Fibroblast of mammary gland (primary cell): ENCODE measurements at regions not wholly inside any gene's neighbourhood (a gene's known extent, or its start where the extent isn't known, plus 50 kb on each side); places are given as distances from the start of the nearest gene placed in this dataset.

Source experiments
- DNase-seq: peaks from one replicate; pipeline ENCODE4 v3.0.0-alpha.2; 2010; ENCODE audit warnings: low read depth
- H3K4me3 ChIP-seq: 2 replicates; pipeline ENCODE4 v1.5.1; 2011; ENCODE audit warnings: low read depth, mild to moderate bottlenecking, low read length, moderate library complexity; ENCODE audit not compliant: control insufficient read depth
- TF ChIP-seq, protein P1 (sequence below): conservative IDR thresholded peaks from 2 replicates; pipeline ENCODE4 v1.5.1; 2011; ENCODE audit warnings: low read depth, low read length, inconsistent platforms; ENCODE audit not compliant: control insufficient read depth, insufficient read depth

DNA sequence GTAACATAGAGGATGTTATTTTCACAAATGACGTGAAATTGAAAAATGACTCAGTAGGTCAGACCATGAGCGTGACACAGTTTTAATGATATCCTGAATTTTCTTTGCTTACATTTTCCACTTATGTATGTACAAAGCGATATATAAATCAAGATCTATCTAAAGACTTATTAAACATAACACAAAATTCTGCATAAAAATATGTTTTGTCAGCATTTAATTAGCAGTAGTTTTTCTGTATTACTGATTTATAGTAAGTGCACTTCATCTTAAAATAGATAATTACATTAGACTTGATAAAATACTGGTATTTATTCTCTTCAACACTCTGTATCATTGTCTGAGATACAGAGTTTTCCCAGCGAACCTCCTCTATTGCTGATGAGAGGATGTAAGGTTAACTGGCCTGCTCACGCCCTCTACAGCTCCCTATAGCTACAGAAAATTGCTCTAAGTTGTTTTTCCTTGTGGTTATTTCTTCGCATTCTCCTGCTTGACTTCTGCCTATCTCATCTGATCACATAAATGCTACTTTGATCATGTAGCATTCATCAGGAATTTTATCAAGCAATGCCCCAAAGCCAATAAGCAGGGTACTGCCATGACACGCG lies 548.8 kb upstream of the REG3G start:
- no peak overlapping the region for H3K4me3 ChIP-seq
- TF ChIP-seq, protein P1, sequence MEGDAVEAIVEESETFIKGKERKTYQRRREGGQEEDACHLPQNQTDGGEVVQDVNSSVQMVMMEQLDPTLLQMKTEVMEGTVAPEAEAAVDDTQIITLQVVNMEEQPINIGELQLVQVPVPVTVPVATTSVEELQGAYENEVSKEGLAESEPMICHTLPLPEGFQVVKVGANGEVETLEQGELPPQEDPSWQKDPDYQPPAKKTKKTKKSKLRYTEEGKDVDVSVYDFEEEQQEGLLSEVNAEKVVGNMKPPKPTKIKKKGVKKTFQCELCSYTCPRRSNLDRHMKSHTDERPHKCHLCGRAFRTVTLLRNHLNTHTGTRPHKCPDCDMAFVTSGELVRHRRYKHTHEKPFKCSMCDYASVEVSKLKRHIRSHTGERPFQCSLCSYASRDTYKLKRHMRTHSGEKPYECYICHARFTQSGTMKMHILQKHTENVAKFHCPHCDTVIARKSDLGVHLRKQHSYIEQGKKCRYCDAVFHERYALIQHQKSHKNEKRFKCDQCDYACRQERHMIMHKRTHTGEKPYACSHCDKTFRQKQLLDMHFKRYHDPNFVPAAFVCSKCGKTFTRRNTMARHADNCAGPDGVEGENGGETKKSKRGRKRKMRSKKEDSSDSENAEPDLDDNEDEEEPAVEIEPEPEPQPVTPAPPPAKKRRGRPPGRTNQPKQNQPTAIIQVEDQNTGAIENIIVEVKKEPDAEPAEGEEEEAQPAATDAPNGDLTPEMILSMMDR, result no peak
- no peak for DNase-seq

DNA sequence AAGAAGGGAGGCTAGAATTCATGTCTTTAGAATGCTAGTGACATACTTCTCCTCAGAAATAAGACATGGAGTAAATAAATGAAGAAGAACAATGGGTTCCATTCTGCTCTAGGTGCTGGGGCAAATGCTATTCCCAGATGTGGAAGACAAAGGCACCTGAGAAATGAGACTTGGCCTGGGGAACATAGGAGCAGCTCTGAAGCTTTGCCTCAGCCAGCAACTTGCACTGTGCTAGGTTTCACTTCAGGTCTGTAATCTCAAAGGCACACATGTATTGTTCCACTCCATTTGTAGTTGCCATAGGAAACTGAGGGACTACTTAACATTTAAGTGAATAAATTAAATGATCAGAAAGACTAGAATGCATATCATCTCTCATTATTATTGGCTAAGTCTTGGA lies 538.9 kb upstream of the REG3G start:
- TF ChIP-seq, protein P1, result no peak
- no peak overlapping the region for H3K4me3 ChIP-seq
- no peak for DNase-seq

DNA sequence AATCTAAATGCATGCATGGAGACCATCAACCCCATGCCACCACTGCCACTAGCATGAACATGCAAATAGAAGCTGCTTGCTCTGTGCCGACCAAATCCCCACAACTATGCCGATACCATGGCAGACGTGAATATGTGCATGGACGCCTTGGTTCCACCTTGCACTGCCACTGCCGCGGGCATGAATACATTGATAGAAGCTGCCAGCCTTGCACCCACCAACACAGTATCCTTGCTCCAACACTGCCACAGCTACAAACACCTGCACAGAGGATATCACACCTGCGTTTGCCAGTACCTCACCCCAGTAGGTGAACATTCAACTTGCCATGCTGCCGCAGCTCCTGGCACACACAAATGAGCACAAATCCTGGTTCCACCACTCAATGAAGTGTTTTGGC lies 527.4 kb upstream of the REG3G start:
- DNase-seq, result no peak
- TF ChIP-seq, protein P1, result no peak
- H3K4me3 ChIP-seq, result no peak overlapping the region

DNA sequence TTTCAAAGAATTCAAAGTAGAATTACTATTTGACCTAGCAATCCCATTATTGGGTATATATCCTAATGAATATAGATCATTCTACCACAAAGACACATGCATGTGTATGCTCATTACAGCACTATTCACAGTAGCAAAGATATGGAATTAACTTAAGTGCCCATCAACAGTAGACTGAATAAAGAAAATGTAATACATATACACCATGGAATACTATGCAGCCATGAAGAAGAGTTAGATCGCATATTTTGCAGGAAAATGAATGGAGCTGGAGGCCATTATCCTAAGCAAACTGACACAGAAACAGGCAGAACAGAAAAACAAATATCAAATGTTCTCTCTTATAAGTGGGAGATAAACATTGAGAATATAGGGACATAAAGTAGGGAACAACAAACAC lies 519.2 kb upstream of the REG3G start:
- no peak overlapping the region for H3K4me3 ChIP-seq
- no peak for DNase-seq
- TF ChIP-seq, protein P1, result no peak

DNA sequence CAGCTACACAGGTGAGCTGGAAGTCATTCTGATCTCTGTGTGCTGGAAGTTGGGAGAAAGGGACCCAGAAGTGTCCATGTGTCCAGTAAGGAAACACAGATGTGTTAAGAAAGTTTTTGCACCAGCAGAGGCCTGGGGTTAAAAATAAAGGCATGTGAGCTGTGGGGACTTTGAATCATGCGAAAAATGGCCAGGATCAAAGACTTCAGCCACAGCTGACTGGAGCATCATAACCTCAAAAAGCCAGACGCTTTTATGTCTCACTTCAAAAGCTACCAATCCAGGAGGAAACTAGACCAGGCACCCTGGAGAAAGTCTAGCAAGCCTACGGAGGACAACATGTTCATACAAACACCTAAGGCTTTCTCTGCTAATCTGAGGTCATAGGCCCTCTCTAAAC lies 503.6 kb upstream of the REG3G start:
- no peak for DNase-seq
- H3K4me3 ChIP-seq, result no peak overlapping the region
- TF ChIP-seq, protein P1, result no peak

DNA sequence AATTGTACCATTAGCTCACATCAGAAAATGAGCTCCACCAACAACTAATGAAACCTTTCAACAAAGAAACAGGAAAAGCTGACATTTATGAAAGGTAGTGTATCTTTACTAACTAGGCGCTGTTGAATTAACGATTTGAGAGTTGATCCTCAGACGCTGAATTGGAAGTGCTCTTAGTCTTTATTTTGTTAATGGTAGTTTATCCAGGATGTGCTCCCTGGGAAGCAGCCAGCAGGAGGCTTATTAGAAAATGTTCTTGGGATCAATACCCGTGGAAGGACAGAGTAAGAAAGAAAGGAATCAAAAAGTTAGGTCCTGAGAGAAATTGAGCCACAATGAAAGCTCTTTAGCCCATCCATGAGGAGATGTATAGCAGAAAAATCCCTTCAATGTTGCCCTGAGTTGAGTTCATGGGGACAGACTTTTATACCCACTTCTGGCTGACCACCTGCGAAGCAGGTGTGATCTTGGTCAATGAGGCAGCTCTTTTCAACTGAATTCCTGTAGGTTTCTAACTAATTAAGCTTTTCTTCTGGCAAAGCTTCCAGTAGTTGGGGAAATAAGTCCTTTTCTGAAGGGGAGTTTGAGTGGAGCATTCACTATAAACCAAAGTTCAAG lies 492.6 kb upstream of the REG3G start:
- TF ChIP-seq, protein P1, result no peak
- DNase-seq, result no peak

More for the DNA sequence above, 492.6 kb upstream of the REG3G start:
- no peak overlapping the region for H3K4me3 ChIP-seq
